HG02588 (cell line): ENCODE measurements at regions not wholly inside any gene's neighbourhood (a gene's known extent, or its start where the extent isn't known, plus 50 kb on each side); places are given as distances from the start of the nearest gene placed in this dataset.

Experiments
- ATAC-seq: cut with Tn5 transposase; IDR thresholded peaks from one replicate; pipeline ENCODE4 v1.9.1; 2021; ENCODE audit warnings: mild to moderate bottlenecking, moderate library complexity; ENCODE audit not compliant: unreplicated experiment

DNA sequence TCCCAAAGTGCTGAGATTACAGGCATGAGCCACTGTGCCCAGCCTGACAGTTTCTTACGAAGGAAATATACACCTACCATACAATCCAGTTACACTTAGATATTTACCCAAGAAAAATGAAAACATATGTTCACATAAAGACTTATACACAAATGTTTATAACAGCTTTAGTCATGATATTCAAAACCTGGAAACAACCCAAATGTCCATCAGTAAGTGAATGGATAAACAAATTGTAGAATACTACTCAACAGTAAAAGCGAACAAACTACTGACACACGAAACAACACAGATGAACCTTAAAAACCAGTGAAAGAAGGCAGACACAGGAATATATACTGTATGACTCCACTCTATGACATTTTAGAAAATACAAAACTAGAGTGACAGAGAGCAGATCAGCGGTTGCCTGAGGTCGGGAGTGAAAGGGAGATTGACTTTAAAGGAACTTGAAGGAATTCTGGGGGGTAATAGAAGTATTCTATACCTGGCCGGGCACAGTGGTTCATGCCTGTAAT is 83.6 kb downstream of the SPRING1 start:
- no peak for ATAC-seq

DNA sequence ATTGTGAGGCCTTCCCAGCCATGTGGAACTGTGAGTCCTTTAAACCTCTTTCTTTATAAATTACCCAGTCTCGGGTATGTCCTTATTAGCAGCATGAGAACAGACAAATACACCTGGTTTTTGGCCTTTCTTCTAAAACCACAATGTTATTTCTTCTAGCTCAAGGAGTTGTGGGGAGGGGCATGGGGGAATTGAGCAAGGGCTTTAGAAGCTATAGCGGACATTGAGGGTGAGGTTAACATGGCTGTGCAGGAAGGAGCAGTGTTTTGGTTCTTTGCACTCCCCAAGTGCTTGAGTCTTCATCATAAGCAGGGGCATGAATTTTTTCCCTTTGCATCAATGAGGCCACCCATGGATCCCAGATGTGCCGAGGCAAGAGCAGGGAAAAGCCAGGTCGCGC is 86.8 kb downstream of the SPRING1 start:
- ATAC-seq, result no peak

DNA sequence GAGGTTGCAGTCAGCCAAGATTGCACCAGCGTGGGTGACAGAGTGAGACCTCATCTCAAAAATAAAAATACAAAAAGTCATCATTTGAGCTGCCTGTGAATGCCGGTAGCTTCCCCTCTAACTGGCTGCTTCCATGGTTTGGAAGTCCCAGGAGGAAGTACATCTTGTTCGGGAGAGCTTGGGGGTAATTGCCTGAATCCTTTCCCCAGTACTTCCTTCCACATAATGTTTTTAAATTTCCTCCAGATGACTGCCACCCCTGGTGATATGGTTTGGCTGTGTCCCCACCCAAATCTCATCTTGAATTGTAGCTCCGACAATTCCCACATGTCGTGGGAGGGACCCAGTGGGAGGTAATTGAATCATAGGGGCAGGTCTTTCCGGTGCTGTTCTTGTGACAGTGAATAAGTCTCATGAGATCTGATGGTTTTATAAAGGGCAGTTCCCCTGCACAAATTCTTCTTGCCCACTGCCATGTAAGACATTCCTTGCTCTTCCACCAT is 87.2 kb downstream of the SPRING1 start:
- ATAC-seq, result no peak

DNA sequence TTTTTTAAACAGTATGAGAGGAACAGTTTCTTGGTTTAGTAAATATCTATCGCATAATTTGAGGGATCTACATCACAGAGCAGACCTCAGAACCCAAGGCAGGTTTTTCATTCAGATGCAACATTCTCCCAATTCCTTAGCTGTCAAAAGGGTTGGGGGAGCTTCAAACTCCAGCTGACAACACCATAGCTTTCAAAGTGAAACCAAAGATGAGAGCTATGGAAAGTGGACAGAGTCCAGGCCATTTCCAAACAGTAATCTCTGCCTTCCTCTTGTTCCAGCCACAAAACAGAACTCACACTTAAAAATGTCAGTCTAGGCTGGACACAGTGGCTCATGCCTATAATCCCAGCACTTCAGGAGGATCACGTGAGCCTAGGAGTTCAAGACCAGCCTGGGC is 87.8 kb downstream of the SPRING1 start:
- ATAC-seq, result no peak

DNA sequence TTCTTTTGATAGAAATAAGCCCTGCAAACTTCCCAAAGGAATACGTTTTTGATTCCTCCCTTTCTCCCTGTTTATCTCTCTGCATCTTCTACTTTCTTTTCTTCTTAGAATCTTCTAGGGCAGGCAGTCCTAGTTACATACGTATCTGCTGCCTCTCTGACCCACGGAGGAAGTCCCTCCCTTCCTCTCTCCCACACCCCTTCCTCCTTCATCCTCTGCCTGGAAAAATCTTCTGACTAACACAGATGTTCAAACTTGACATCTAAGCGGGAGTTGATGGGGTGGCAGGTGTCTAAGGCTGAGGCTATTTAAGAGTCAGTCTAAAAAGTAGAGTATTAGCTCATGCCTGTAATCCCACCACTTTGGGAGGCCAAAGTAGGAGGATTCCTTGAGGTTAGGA is 88.6 kb downstream of the MAP1LC3B2 start:
- no peak for ATAC-seq

DNA sequence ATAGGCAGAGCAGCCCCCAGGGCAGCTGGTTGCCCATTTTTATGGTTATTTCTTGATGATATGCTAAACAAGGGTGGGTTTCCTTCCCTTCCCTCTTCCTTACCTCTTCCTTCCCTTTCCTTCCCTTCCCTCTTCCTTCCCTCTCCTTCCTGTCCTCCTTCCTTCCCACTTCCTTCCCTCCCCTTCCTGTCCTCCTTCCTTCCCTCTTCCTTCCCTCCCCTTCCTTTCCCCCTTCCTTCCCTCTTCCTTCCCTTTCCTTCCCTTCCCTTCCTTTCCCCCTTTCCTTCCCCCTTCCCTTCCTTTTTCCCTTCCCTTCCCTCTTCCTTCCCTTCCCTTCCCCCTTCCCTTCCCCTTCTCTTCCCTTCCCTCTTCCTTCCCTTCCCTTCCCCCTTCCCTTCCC is 87.7 kb downstream of the MAP1LC3B2 start:
- no peak for ATAC-seq

DNA sequence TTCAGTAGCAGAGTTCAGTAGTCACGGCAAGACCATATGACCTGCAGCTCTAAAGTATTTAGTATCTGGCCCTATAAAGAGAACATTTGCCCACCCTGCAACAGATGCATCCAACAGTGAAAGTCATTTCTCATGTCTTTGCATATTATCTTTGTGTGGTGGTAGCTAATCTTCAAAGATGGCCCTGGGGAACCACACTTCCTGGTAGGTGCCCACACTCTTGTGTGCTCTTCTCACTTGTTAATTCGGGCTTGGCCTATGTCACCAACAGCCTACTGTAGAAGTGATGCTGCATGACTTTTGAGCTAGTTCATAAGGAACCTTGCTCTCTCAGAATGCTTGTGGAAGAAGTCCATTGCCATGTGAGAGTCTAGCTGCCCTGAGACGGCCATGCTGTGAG is 85.6 kb downstream of the MAP1LC3B2 start:
- no peak for ATAC-seq

DNA sequence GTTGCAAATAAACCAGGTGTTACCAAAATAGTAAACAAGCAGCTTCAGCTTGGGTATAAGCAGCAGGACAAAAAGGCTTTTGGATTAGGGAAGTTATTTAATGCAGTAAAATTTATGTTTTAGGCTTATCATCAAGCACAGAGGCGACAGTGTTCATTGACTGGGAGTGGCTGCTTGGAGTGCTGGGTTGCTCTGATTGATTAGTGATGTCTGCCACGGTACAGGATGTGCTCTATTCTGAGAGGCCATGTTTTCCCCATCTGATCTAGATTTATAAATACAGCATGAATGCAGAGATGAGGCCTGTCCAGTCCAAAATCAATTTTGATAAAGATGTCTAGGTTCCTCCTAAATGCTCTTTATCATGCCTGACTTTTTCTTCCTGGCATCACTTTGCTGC is 83.5 kb downstream of the MAP1LC3B2 start:
- no peak for ATAC-seq

DNA sequence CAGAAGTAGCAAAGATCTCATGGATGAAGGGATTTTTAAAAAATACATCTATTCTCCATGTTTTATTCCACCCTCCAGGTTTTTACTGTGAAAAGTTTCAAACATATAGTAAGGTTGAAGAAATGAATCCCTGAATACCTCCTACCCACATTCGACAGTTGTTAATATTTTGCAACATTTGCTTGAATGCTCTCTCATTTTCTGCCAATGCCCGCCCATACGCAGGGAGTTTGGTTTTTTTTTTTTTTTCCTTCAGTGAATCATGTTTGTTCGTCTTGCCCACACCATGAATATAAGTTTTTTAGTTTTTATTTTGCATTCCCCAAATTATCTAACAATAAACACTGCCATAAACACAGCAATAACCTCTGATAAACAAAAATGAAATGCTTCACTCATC is 82.9 kb downstream of the MAP1LC3B2 start:
- no peak for ATAC-seq

DNA sequence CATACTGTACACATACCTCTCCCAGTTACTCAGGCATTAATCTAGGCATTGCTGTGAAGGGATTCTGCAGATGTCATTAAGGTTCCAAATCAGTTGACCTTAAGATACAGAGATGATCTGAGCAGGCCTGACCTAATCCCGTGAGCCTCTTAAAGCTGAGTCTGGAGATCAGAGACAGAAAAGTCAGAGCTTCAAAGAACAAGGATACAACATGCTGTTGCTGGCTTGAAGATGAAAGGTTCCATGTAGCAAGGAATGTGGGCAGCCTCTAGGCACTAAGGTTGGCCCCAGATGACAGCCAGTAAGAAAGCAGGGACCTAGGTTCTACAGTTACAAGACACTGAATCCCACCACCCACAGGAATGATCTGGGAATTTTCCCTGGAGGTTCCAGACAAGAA is 81.1 kb downstream of the MAP1LC3B2 start:
- no peak for ATAC-seq

DNA sequence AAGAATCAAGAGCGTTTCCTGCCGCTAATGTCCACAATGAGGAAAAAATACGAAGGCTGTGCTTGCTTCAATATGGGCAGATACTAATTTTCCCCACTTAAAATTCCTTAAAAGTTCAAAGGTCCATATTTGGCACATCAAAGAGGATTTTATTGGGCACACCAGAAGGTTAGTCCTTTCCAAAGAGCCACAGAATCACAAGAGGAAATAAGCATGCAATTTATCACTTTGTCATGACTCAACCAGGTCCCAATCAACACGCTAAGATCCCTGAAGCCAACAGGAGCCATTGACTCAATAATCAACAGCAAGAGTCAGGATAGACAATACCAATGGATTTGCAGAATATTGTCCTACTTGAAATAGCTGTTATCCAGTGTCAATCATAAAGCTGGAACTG is 80.6 kb downstream of the MAP1LC3B2 start:
- no peak for ATAC-seq

DNA sequence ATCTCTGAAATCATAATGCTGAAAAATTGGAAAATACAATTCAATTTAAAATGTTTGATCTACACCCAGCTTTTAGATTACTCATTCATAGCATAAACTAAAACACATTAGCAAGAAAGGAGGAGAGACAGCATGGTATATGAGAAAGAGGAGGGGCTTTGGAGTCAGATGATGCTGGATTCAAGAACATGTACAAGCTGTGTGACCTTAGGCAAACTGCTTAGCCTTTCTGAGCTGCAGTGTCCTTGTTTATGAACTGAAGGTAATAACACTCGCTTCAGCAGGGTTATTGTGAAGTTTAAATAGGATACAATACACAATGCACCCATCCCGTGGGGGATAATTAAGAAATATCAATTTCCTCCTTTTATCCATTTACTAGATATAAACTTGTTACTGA is 79.2 kb downstream of the MAP1LC3B2 start:
- ATAC-seq, result no peak

DNA sequence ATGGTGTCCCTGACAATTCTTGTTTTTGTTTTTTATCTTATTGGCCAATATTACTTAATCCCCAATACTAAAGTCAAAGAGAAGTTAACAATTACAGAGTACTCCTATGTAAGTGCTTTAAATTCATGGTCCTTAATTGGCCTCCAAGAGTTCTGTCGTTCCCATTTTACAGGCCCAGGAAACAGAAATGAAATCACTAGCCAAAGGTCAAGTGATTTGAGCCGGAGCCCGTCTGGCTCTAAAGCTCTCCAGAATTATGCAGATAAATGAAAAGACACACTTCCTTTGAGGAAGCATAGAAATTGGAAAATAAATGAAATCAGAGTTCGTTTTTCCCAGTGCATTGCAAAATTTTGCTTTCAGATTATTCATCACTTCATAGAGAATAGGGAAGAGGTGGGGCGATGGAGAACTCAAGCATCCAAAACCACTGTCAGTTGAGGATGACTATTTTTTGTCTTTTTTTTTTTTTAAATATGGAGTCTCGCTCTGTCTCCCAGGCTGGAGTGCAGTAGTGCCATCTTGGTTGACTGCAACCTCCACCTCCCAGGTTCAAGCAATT is 78.5 kb downstream of the MAP1LC3B2 start:
- no peak for ATAC-seq

DNA sequence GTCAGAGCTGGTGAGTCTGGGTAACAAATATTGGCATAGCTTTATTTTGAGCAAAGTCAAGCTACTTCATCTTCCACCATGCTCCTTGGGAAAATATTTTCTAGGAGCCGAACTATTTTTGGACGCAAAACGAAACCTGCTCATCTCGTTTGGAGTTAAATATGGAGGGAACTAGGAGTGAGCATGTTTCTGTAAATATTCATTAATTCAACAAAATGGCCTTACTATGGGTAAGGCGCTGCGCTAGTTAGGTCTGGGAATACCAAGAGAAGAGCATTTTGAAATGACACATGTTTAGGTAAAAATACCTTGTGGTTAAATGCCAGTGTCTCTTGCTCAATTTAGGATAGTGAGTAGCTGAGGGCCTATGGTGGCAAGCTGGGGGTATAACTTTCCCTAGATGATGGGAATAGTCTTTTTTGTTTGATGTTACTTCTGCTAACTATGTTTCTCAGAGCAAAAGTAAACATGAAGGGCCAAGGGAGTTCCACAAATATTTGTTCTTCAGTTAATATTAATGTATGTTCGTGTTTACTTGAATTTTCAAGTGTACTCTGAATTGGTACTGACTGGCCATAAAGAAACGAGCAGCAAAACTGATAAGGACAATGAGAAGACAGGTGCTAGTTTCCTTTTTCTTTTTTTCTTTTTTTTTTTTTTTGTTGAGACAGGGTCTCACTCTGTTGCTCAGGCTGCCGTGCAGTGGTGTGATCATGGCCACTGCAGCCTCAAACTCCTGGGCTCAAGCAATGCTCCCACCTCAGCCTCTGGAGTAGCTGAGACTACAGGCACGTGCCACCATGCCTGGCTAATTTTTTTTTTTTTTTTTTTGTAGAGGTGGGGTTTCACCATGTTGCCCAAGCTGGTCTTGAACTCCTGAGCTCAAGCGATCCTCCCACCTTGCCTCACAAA is 77.7 kb downstream of the MAP1LC3B2 start:
- no peak for ATAC-seq

DNA sequence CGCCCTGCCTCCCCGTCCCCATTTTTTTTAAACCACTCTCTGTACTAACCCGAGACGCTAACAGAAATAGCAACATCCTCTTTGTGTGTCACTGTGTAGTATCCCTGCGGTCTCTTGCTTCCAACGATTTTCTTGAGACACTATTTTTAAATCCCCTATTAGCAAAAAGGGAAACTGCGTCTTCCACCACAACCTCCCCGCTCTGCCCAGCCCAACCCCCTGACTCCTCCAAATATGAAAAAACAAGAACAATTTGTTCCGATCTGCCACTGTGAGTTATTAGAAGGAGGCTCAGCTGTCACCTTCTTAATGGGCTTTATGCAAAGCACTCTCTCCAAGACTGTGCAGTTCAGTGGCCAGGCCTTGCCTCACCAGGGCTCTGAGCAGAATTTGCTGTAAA is 76.3 kb downstream of the MAP1LC3B2 start:
- no peak for ATAC-seq

DNA sequence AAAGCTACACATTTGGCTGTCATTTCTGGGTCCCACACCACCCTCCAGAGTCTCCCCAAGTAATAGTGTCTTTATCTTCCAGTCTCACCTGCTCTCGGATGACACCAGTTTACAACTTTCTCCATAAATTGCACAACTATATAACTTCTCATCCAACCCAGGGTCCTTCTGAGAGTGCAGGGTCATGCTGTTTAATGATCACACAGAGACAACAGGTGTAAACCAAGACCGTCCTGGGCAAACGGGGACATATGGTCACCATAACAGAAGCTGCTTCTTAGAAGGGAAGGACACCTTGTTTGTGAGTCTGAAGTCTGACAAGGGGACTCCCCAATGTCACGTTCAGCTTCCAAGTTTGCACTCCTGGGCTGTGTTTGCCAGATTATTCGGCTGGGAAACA is 74.3 kb downstream of the MAP1LC3B2 start:
- no peak for ATAC-seq

DNA sequence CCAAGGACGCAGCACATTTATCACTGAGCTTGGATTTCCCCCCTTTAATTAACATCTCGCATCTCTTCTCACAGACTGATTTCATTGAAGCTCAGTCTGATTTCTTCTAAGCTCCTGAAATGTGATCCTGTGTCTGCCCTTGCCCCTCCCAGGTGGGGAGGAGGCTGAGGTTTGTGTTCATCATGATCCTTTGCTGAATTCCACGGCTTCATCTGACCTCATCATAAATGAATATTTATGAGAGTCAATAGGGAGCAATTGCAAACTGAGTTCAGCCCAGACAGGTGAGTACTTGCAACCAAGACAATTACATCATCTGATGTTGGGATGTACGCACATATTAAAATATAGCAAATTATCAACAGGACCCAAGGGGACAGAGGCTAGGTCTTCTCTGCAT is 72.4 kb downstream of the MAP1LC3B2 start:
- no peak for ATAC-seq

DNA sequence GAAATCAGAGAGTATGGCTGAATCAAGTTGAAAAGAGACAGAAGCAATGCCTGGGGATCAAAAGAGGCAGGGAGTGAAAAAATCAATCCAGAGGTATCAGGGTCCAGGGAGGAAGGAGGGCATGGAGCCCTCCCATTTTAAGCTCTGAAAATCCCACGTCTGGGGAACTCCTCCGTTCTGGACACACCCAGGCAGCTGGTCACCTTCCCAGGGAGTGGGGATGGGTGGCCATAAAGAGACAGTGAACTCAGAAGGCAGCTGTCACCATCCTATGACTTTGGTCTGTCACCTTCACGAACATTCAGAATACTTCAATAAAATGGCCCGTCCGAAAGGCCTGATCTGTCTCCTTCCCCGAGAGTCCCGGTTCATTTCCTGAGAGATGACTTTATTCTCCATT is 71.6 kb downstream of the MAP1LC3B2 start:
- ATAC-seq, result no peak

DNA sequence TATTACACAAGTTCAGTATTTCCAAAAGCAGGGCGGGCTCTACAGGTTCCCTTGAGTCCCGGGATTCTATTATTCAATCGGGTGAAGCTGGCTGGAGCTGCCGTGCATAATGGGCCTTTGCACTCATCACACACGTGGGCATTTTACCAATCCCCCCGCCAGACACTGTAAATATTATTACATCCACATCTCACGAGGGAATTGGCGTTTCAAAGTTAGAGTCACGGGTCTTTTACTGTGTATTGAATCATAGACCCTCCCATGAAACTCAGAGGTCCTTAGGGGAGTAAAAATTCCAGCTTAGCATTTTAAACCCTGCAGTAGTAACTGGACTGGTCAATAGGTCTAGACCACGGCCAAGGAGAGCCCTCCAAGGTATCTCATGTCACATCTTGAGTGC is 70.3 kb downstream of the MAP1LC3B2 start:
- ATAC-seq, result no peak

DNA sequence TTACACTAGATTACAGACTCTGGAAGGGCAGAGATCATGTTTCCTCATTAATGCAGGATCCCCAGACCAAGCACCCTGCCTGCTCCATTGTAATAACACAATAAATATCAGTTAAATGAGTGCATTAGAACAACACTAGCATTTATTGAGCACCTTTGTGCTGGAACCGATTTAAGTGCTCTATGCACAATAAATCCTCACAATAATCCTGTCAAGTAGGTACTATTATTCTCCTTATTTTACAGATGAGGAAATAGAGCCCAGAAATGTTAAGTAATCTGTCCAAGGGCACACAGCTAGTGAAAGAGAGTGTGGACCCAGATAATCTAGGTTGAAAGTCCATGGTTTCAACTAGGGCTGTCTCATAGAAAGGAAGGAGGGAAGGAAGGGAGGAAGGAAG is 69.8 kb downstream of the MAP1LC3B2 start:
- ATAC-seq, result no peak

DNA sequence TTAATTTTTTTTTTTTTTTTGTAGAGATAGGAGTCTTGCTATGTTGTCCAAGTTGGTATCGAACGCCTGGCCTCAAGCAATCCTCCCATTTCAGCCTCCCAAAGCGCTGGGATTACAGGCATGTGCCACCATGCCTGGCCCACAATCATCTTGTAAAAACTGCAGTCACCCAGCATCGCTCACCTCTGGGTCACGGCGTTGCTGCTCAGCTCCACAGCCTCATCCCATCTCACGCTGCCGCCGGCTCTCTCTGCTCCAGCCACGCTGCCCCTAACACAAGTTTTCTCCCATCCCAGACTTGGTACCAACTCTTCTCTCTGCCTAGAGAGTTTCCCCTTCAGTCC is 69.2 kb downstream of the MAP1LC3B2 start:
- ATAC-seq, result no peak
